ENCODE measurements at regions not wholly inside any gene's neighbourhood (a gene's known extent, or its start where the extent isn't known, plus 50 kb on each side); places are given as distances from the start of the nearest gene placed in this dataset.

- Histone ChIP-seq H3K9ac (ENCODE audit: low read depth in 1 of 2, low read length in 2 of 2) (no peak overlapping the region), H3K27me3 (ENCODE audit: control insufficient read depth in 1 of 2, insufficient read depth in 2 of 2, low read length in 2 of 2) (no peaks in the 10 kb centered on the region), H3K27ac (ENCODE audit: low read depth, low read length) (no peak overlapping the region), H3K36me3 (ENCODE audit: control insufficient read depth in 1 of 2, insufficient read depth in 2 of 2, low read length in 2 of 2) (no peaks in the 10 kb centered on the region), H3K9me3 (ENCODE audit: control insufficient read depth in 1 of 2, low read length in 2 of 2) (no peaks in the 10 kb centered on the region), H3K4me3 (ENCODE audit: low read depth in 1 of 2, low read length in 2 of 2) (no peak overlapping the region), H3K4me1 (ENCODE audit: control insufficient read depth in 1 of 2, insufficient read depth in 2 of 2, low read length in 2 of 2) (no peaks in the 10 kb centered on the region)
Measured at GRCh38 chr5:8350644-8351339, 481.8 kb downstream of the MTRR start.

GRCh38 chr5:8355981-8356380, 487.0 kb downstream of the MTRR start:
- Histone ChIP-seq H3K4me1 (ENCODE audit: control insufficient read depth in 1 of 2, insufficient read depth in 2 of 2, low read length in 2 of 2) (no peaks in the 10 kb centered on the region), H3K27ac (ENCODE audit: low read depth, low read length) (no peak overlapping the region), H3K9me3 (ENCODE audit: control insufficient read depth in 1 of 2, low read length in 2 of 2) (no peaks in the 10 kb centered on the region), H3K27me3 (ENCODE audit: control insufficient read depth in 1 of 2, insufficient read depth in 2 of 2, low read length in 2 of 2) (no peaks in the 10 kb centered on the region), H3K36me3 (ENCODE audit: control insufficient read depth in 1 of 2, insufficient read depth in 2 of 2, low read length in 2 of 2) (no peaks in the 10 kb centered on the region), H3K9ac (ENCODE audit: low read depth in 1 of 2, low read length in 2 of 2) (no peak overlapping the region), H3K4me3 (ENCODE audit: low read depth in 1 of 2, low read length in 2 of 2) (no peak overlapping the region)

- H3K4me3 ChIP-seq (ENCODE audit: low read depth in 1 of 2, low read length in 2 of 2) = no peak overlapping the region
Measured at GRCh38 chr5:8360012-8360411, 491.1 kb downstream of the MTRR start.

GRCh38 chr5:8362495-8362894, 493.5 kb downstream of the MTRR start:
- peaks cover 0 to 2% of the 10 kb centered on the region in 2 donors for H3K27me3 ChIP-seq (ENCODE audit: control insufficient read depth in 1 of 2, insufficient read depth in 2 of 2, low read length in 2 of 2)
- no peak overlapping the region for H3K9ac ChIP-seq (ENCODE audit: low read depth in 1 of 2, low read length in 2 of 2)
- H3K4me1 ChIP-seq (ENCODE audit: control insufficient read depth in 1 of 2, insufficient read depth in 2 of 2, low read length in 2 of 2) = no peaks in the 10 kb centered on the region
- H3K36me3 ChIP-seq (ENCODE audit: control insufficient read depth in 1 of 2, insufficient read depth in 2 of 2, low read length in 2 of 2) = no peaks in the 10 kb centered on the region
- no peaks in the 10 kb centered on the region for H3K9me3 ChIP-seq (ENCODE audit: control insufficient read depth in 1 of 2, low read length in 2 of 2)
- H3K27ac ChIP-seq (ENCODE audit: low read depth, low read length) = no peak overlapping the region
- H3K4me3 ChIP-seq (ENCODE audit: low read depth in 1 of 2, low read length in 2 of 2) = no peak overlapping the region

More at GRCh38 chr5:8360012-8360411, 491.1 kb downstream of the MTRR start:
- Histone ChIP-seq H3K27me3 (ENCODE audit: control insufficient read depth in 1 of 2, insufficient read depth in 2 of 2, low read length in 2 of 2) (no peaks in the 10 kb centered on the region), H3K36me3 (ENCODE audit: control insufficient read depth in 1 of 2, insufficient read depth in 2 of 2, low read length in 2 of 2) (no peaks in the 10 kb centered on the region), H3K4me1 (ENCODE audit: control insufficient read depth in 1 of 2, insufficient read depth in 2 of 2, low read length in 2 of 2) (no peaks in the 10 kb centered on the region), H3K9ac (ENCODE audit: low read depth in 1 of 2, low read length in 2 of 2) (no peak overlapping the region), H3K9me3 (ENCODE audit: control insufficient read depth in 1 of 2, low read length in 2 of 2) (no peaks in the 10 kb centered on the region), H3K27ac (ENCODE audit: low read depth, low read length) (no peak overlapping the region)

- H3K4me3 ChIP-seq (ENCODE audit: low read depth in 1 of 2, low read length in 2 of 2) = no peak overlapping the region
- H3K9me3 ChIP-seq (ENCODE audit: control insufficient read depth in 1 of 2, low read length in 2 of 2) = no peaks in the 10 kb centered on the region
- H3K36me3 ChIP-seq (ENCODE audit: control insufficient read depth in 1 of 2, insufficient read depth in 2 of 2, low read length in 2 of 2) = no peaks in the 10 kb centered on the region
- peaks cover 0 to 2% of the 10 kb centered on the region in 2 donors for H3K27me3 ChIP-seq (ENCODE audit: control insufficient read depth in 1 of 2, insufficient read depth in 2 of 2, low read length in 2 of 2)
- no peak overlapping the region for H3K27ac ChIP-seq (ENCODE audit: low read depth, low read length)
- no peak overlapping the region for H3K9ac ChIP-seq (ENCODE audit: low read depth in 1 of 2, low read length in 2 of 2)
- no peaks in the 10 kb centered on the region for H3K4me1 ChIP-seq (ENCODE audit: control insufficient read depth in 1 of 2, insufficient read depth in 2 of 2, low read length in 2 of 2)
Measured at GRCh38 chr5:8363138-8363537, 494.2 kb downstream of the MTRR start.

- Histone ChIP-seq H3K27me3 (ENCODE audit: control insufficient read depth in 1 of 2, insufficient read depth in 2 of 2, low read length in 2 of 2) (peaks cover 0 to 2% of the 10 kb centered on the region in 2 donors), H3K4me3 (ENCODE audit: low read depth in 1 of 2, low read length in 2 of 2) (no peak overlapping the region)
Measured at GRCh38 chr5:8366266-8366665, 497.3 kb downstream of the MTRR start.

GRCh38 chr5:8376478-8376877, 507.5 kb downstream of the MTRR start:
- no peaks in the 10 kb centered on the region for H3K36me3 ChIP-seq (ENCODE audit: control insufficient read depth in 1 of 2, insufficient read depth in 2 of 2, low read length in 2 of 2)
- H3K27me3 ChIP-seq (ENCODE audit: control insufficient read depth in 1 of 2, insufficient read depth in 2 of 2, low read length in 2 of 2) = no peaks in the 10 kb centered on the region
- no peak overlapping the region for H3K27ac ChIP-seq (ENCODE audit: low read depth, low read length)
- H3K4me3 ChIP-seq (ENCODE audit: low read depth in 1 of 2, low read length in 2 of 2) = no peak overlapping the region
- no peaks in the 10 kb centered on the region for H3K9me3 ChIP-seq (ENCODE audit: control insufficient read depth in 1 of 2, low read length in 2 of 2)
- H3K9ac ChIP-seq (ENCODE audit: low read depth in 1 of 2, low read length in 2 of 2) = no peak overlapping the region
- no peaks in the 10 kb centered on the region for H3K4me1 ChIP-seq (ENCODE audit: control insufficient read depth in 1 of 2, insufficient read depth in 2 of 2, low read length in 2 of 2)

More at GRCh38 chr5:8366266-8366665, 497.3 kb downstream of the MTRR start:
- no peaks in the 10 kb centered on the region for H3K4me1 ChIP-seq (ENCODE audit: control insufficient read depth in 1 of 2, insufficient read depth in 2 of 2, low read length in 2 of 2)
- no peaks in the 10 kb centered on the region for H3K9me3 ChIP-seq (ENCODE audit: control insufficient read depth in 1 of 2, low read length in 2 of 2)
- no peak overlapping the region for H3K27ac ChIP-seq (ENCODE audit: low read depth, low read length)
- no peak overlapping the region for H3K9ac ChIP-seq (ENCODE audit: low read depth in 1 of 2, low read length in 2 of 2)
- no peaks in the 10 kb centered on the region for H3K36me3 ChIP-seq (ENCODE audit: control insufficient read depth in 1 of 2, insufficient read depth in 2 of 2, low read length in 2 of 2)

- Histone ChIP-seq H3K4me1 (ENCODE audit: control insufficient read depth in 1 of 2, insufficient read depth in 2 of 2, low read length in 2 of 2) (no peaks in the 10 kb centered on the region), H3K9me3 (ENCODE audit: control insufficient read depth in 1 of 2, low read length in 2 of 2) (no peaks in the 10 kb centered on the region), H3K4me3 (ENCODE audit: low read depth in 1 of 2, low read length in 2 of 2) (no peak overlapping the region), H3K9ac (ENCODE audit: low read depth in 1 of 2, low read length in 2 of 2) (no peak overlapping the region), H3K27me3 (ENCODE audit: control insufficient read depth in 1 of 2, insufficient read depth in 2 of 2, low read length in 2 of 2) (no peaks in the 10 kb centered on the region), H3K36me3 (ENCODE audit: control insufficient read depth in 1 of 2, insufficient read depth in 2 of 2, low read length in 2 of 2) (no peaks in the 10 kb centered on the region), H3K27ac (ENCODE audit: low read depth, low read length) (no peak overlapping the region)
Measured at GRCh38 chr5:8381972-8382371, 513.0 kb downstream of the MTRR start.

- H3K27me3 ChIP-seq (ENCODE audit: control insufficient read depth in 1 of 2, insufficient read depth in 2 of 2, low read length in 2 of 2) = no peaks in the 10 kb centered on the region
- H3K9ac ChIP-seq (ENCODE audit: low read depth in 1 of 2, low read length in 2 of 2) = no peak overlapping the region
- H3K4me3 ChIP-seq (ENCODE audit: low read depth in 1 of 2, low read length in 2 of 2) = no peak overlapping the region
- H3K27ac ChIP-seq (ENCODE audit: low read depth, low read length) = no peak overlapping the region
- H3K36me3 ChIP-seq (ENCODE audit: control insufficient read depth in 1 of 2, insufficient read depth in 2 of 2, low read length in 2 of 2) = no peaks in the 10 kb centered on the region
- no peaks in the 10 kb centered on the region for H3K9me3 ChIP-seq (ENCODE audit: control insufficient read depth in 1 of 2, low read length in 2 of 2)
- H3K4me1 ChIP-seq (ENCODE audit: control insufficient read depth in 1 of 2, insufficient read depth in 2 of 2, low read length in 2 of 2) = no peaks in the 10 kb centered on the region
Measured at GRCh38 chr5:8382456-8382855, 513.5 kb downstream of the MTRR start.

GRCh38 chr5:8383616-8384015, 514.7 kb downstream of the MTRR start:
- H3K9me3 ChIP-seq (ENCODE audit: control insufficient read depth in 1 of 2, low read length in 2 of 2) = no peaks in the 10 kb centered on the region
- no peaks in the 10 kb centered on the region for H3K36me3 ChIP-seq (ENCODE audit: control insufficient read depth in 1 of 2, insufficient read depth in 2 of 2, low read length in 2 of 2)
- no peaks in the 10 kb centered on the region for H3K27me3 ChIP-seq (ENCODE audit: control insufficient read depth in 1 of 2, insufficient read depth in 2 of 2, low read length in 2 of 2)
- H3K4me1 ChIP-seq (ENCODE audit: control insufficient read depth in 1 of 2, insufficient read depth in 2 of 2, low read length in 2 of 2) = no peaks in the 10 kb centered on the region
- H3K9ac ChIP-seq (ENCODE audit: low read depth in 1 of 2, low read length in 2 of 2) = no peak overlapping the region
- H3K4me3 ChIP-seq (ENCODE audit: low read depth in 1 of 2, low read length in 2 of 2) = no peak overlapping the region
- no peak overlapping the region for H3K27ac ChIP-seq (ENCODE audit: low read depth, low read length)

Data from duodenal mucosa (tissue), 2 donors.